Prostate gland (tissue), 2 donors: ENCODE measurements at regions not wholly inside any gene's neighbourhood (a gene's known extent, or its start where the extent isn't known, plus 50 kb on each side); places are given as distances from the start of the nearest gene placed in this dataset.

ENCODE experiments used
- DNase-seq: peaks from one replicate; pipeline ENCODE4 v3.0.0-alpha.2; 2019; ENCODE audit warnings: low spot score
- H3K27ac ChIP-seq, 2 donors: fragments of 200-600 bp; sonication (generic); 2 replicates each; pipeline ENCODE4 v1.5.1; 2017 to 2019
- H3K27me3 ChIP-seq: fragments of 200-600 bp; sonication (generic); replicated peaks from 2 replicates; pipeline ENCODE4 v1.5.1; 2019; ENCODE audit not compliant: insufficient read depth
- H3K36me3 ChIP-seq, 2 donors: fragments of 200-600 bp; sonication (generic); 1 replicate in 1 of 2; 2 replicates in 1 of 2; pipeline versions ENCODE4 v1.5.1 to v1.8.1; 2017 to 2019
- H3K4me1 ChIP-seq: fragments of 200-600 bp; sonication (generic); replicated peaks from 2 replicates; pipeline ENCODE4 v1.5.1; 2019
- H3K4me3 ChIP-seq, 2 donors: fragments of 200-600 bp; sonication (generic); 2 replicates each; pipeline ENCODE4 v1.5.1; 2017 to 2019
- H3K9me3 ChIP-seq: fragments of 200-600 bp; sonication (generic); 2 replicates; pipeline ENCODE4 v1.5.1; 2017
- CTCF ChIP-seq, 4 experiments: fragments of 200-600 bp in 2 of 4; fragments of 450-650 bp in 2 of 4; sonication (generic) in 2 of 4; IDR thresholded peaks; 1 replicate in 3 of 4; 2 replicates in 1 of 4; pipeline ENCODE4 v1.5.1; 2016 to 2019; ENCODE audit warnings: antibody characterized with exemption in 4 of 4, mild to moderate bottlenecking in 2 of 4, moderate library complexity in 2 of 4
- POLR2A ChIP-seq: fragments of 450-650 bp; IDR thresholded peaks from one replicate; pipeline ENCODE4 v1.6.1; 2016; ENCODE audit warnings: antibody characterized with exemption, mild to moderate bottlenecking
- POLR2AphosphoS5 ChIP-seq: sonication (generic); formaldehyde crosslinking; IDR thresholded peaks from one replicate; pipeline ENCODE4 v1.6.1; 2017; ENCODE audit warnings: antibody characterized with exemption
- WGBS: methylation state at CpG from one replicate; pipeline ENCODE4 v1.1.5; 2018; 5-methylcytosine and 5-hydroxymethylcytosine counted together
- intact Hi-C: fragments of 100-400 bp; cut with DNase I; formaldehyde crosslinking; loops from one replicate; pipeline ENCODE4 v1.14.2; 2022

- intact Hi-C loops, result no loop called here
- TF ChIP-seq POLR2AphosphoS5 (no peak), CTCF (IDR thresholded peaks at IDR 0.05) (no peak), POLR2A (no peak)
- Histone ChIP-seq H3K27me3 (no peaks in the 10 kb centered on the region), H3K4me3 (no peak overlapping the region), H3K27ac (no peak overlapping the region), H3K9me3 (no peaks in the 10 kb centered on the region), H3K36me3 (no peaks in the 10 kb centered on the region), H3K4me1 (no peaks in the 10 kb centered on the region)
- DNase-seq, result no peak
- WGBS, result 50% methylated on average over 1 of the region's 1 CpG
These were observed 321.2 kb downstream of the ZNF621 start for GRCh38 chr3:40845916-40846315.

- H3K36me3 ChIP-seq, result no peaks in the 10 kb centered on the region
- H3K27ac ChIP-seq, result no peak overlapping the region
- TF ChIP-seq POLR2AphosphoS5 (no peak), CTCF (IDR thresholded peaks at IDR 0.05) (no peak), POLR2A (no peak)
- H3K27me3 ChIP-seq, result no peaks in the 10 kb centered on the region
- no peak for DNase-seq
- 95% methylated on average over 1 of the region's 1 CpG for WGBS
- H3K4me1 ChIP-seq, result no peaks in the 10 kb centered on the region
- intact Hi-C loops, result no loop called here
- no peak overlapping the region for H3K4me3 ChIP-seq
- H3K9me3 ChIP-seq, result no peaks in the 10 kb centered on the region
These were observed 321.7 kb downstream of the ZNF621 start for GRCh38 chr3:40846451-40846850.

GRCh38 chr3:40847551-40847992 is 322.8 kb downstream of the ZNF621 start:
- H3K36me3 ChIP-seq, result no peaks in the 10 kb centered on the region
- no peaks in the 10 kb centered on the region for H3K4me1 ChIP-seq
- H3K27me3 ChIP-seq, result no peaks in the 10 kb centered on the region
- no peak overlapping the region for H3K4me3 ChIP-seq
- peak; percentile 15 for DNase-seq
- intact Hi-C loops, result no loop called here
- no peaks in the 10 kb centered on the region for H3K9me3 ChIP-seq
- H3K27ac ChIP-seq, result no peak overlapping the region
- TF ChIP-seq POLR2AphosphoS5, result no peak
- no peak for TF ChIP-seq CTCF (IDR thresholded peaks at IDR 0.05)
- no peak for TF ChIP-seq POLR2A
- 56% methylated on average over 6 of the region's 6 CpGs for WGBS

- no peaks in the 10 kb centered on the region for H3K4me1 ChIP-seq
- H3K27ac ChIP-seq, result no peak overlapping the region
- H3K9me3 ChIP-seq, result no peaks in the 10 kb centered on the region
- WGBS, result 89% methylated on average over 2 of the region's 2 CpGs
- H3K4me3 ChIP-seq, result no peak overlapping the region
- DNase-seq, result no peak
- TF ChIP-seq POLR2A, result no peak
- TF ChIP-seq POLR2AphosphoS5, result no peak
- TF ChIP-seq CTCF (IDR thresholded peaks at IDR 0.05), result no peak
- no peaks in the 10 kb centered on the region for H3K27me3 ChIP-seq
- intact Hi-C loops, result no loop called here
- no peaks in the 10 kb centered on the region for H3K36me3 ChIP-seq
These were observed 323.7 kb downstream of the ZNF621 start for GRCh38 chr3:40848421-40848820.

GRCh38 chr3:40850861-40851260 is 326.1 kb downstream of the ZNF621 start:
- no peaks in the 10 kb centered on the region for H3K36me3 ChIP-seq
- H3K27me3 ChIP-seq, result no peaks in the 10 kb centered on the region
- no peak overlapping the region for H3K4me3 ChIP-seq
- intact Hi-C loops, result loop anchor here (10.0 kb wide), 1 partner anchor 1034 kb away; no protein-coding TSS in a partner anchor
- no peak overlapping the region for H3K27ac ChIP-seq
- WGBS, result 61% methylated on average over 4 of the region's 4 CpGs
- H3K4me1 ChIP-seq, result no peaks in the 10 kb centered on the region
- H3K9me3 ChIP-seq, result no peaks in the 10 kb centered on the region
- no peak for TF ChIP-seq POLR2AphosphoS5
- no peak for TF ChIP-seq CTCF (IDR thresholded peaks at IDR 0.05)
- no peak for TF ChIP-seq POLR2A
- DNase-seq, result no peak
